K562 (cell line): ENCODE measurements at regions not wholly inside any gene's neighbourhood (a gene's known extent, or its start where the extent isn't known, plus 50 kb on each side); places are given as distances from the start of the nearest gene placed in this dataset.

Experiments
- ATAC-seq: fragments of 200-7000 bp; cut with Tn5 transposase; 3 replicates; pipeline ENCODE4 v1.9.1; 2020; ENCODE audit warnings: moderate library complexity
- BruUV-seq: library from RNA; stranded (reverse); fragments of 400-500 nt; replicated peaks from 2 replicates; lab custom pipeline; 2021; lab: Mats Ljungman, UMichigan
- CTCF ChIA-PET: fragments of 300-600 bp; formaldehyde crosslinking; extraction: SDS; loops from one replicate; lab custom pipeline; 2021; ENCODE audit warnings: low intra/inter-chr PET ratio; lab: Yijun Ruan, JAX
- POLR2A ChIA-PET: fragments of 300-600, 350-650 bp; sonication (Branson Sonifier 250); formaldehyde crosslinking; extraction: SDS; loops from one replicate; lab custom pipeline; 2021; ENCODE audit warnings: antibody characterized with exemption, inconsistent platforms; lab: Yijun Ruan, JAX
- DNase-seq, 4 experiments: peaks; one replicate each; pipeline versions ENCODE4 v3.0.0 to v3.0.0-alpha.2; 2011 to 2018; ENCODE audit warnings: low spot score in 3 of 4, mixed read lengths in 3 of 4; ENCODE audit errors: extremely low read depth in 1 of 4
- FAIRE-seq: peaks from 2 replicates; lab custom pipeline; 2011; peaks lifted over from hg19 to GRCh38; lab: Jason Lieb, UNC
- H2AFZ ChIP-seq: 2 replicates; pipeline ENCODE4 v1.6.0; 2011; ENCODE audit warnings: low read depth, low read length, control low read depth, inconsistent platforms
- H3K27ac ChIP-seq: fragments of 200-600 bp; 3 replicates; pipeline ENCODE4 v1.8.0; 2011; ENCODE audit warnings: low read depth, mild to moderate bottlenecking, control low read depth, inconsistent platforms, low read length, moderate library complexity, mixed read lengths; ENCODE audit errors: extremely low read depth
- H3K27me3 ChIP-seq, 2 experiments: fragments of 300-600 bp in 1 of 2; 2 replicates in 1 of 2; 3 replicates in 1 of 2; pipeline versions ENCODE4 v1.6.0 to v1.8.0; 2011; ENCODE audit warnings: inconsistent platforms in 2 of 2, low read length in 2 of 2, mild to moderate bottlenecking in 1 of 2, mixed read lengths in 1 of 2, moderate library complexity in 1 of 2; ENCODE audit not compliant: control insufficient read depth in 2 of 2, insufficient read depth in 2 of 2
- H3K36me3 ChIP-seq: fragments of 300-600 bp; 3 replicates; pipeline ENCODE4 v1.8.0; 2011; ENCODE audit warnings: mild to moderate bottlenecking, low read length, inconsistent platforms; ENCODE audit not compliant: control insufficient read depth, insufficient read depth
- H3K4me1 ChIP-seq, 2 experiments: fragments of 200-600 bp in 1 of 2; replicated peaks in 1 of 2; 2 replicates in 1 of 2; 3 replicates in 1 of 2; pipeline versions ENCODE4 v1.5.1 to v1.8.0; 2011; ENCODE audit warnings: inconsistent platforms in 2 of 2, low read length in 2 of 2, mild to moderate bottlenecking in 1 of 2, mixed read lengths in 1 of 2, moderate library complexity in 1 of 2; ENCODE audit not compliant: control insufficient read depth in 2 of 2, insufficient read depth in 2 of 2
- H3K4me2 ChIP-seq: 2 replicates; pipeline ENCODE4 v1.6.1; 2011; ENCODE audit warnings: low read length, control low read depth, inconsistent platforms, mixed read lengths; ENCODE audit not compliant: insufficient read depth
- H3K4me3 ChIP-seq: fragments of 200-600 bp; sonication (generic), shearing (Covaris generic); 2 replicates; pipeline ENCODE4 v1.5.1; 2016; ENCODE audit warnings: control low read depth, inconsistent platforms
- H3K79me2 ChIP-seq: fragments of 200-600 bp; 3 replicates; pipeline ENCODE4 v1.8.0; 2011; ENCODE audit warnings: low read length, inconsistent platforms; ENCODE audit not compliant: control insufficient read depth, insufficient read depth
- H3K9ac ChIP-seq, 2 experiments: 2 replicates each; pipeline versions ENCODE4 v1.6.0 to v1.6.1; 2011; ENCODE audit warnings: low read depth in 2 of 2, low read length in 2 of 2, control low read depth in 1 of 2, inconsistent platforms in 1 of 2, mild to moderate bottlenecking in 1 of 2, mixed read lengths in 1 of 2; ENCODE audit not compliant: insufficient read depth in 1 of 2
- H3K9me1 ChIP-seq: one replicate; pipeline ENCODE4 v1.6.0; 2011; ENCODE audit warnings: inconsistent platforms, mild to moderate bottlenecking, low read length, moderate library complexity; ENCODE audit not compliant: control insufficient read depth, insufficient read depth
- H3K9me3 ChIP-seq: replicated peaks from 2 replicates; pipeline ENCODE4 v1.5.1; 2011; ENCODE audit warnings: low read depth, low read length, inconsistent platforms; ENCODE audit not compliant: control insufficient read depth, insufficient read depth
- H4K20me1 ChIP-seq: replicated peaks from 2 replicates; pipeline ENCODE4 v1.6.1; 2011; ENCODE audit warnings: low read length, inconsistent platforms, mixed read lengths; ENCODE audit not compliant: control insufficient read depth, insufficient read depth
- ATF1 ChIP-seq, 2 experiments: fragments of 450-650 bp in 1 of 2; IDR thresholded peaks; 2 replicates each; pipeline ENCODE4 v1.6.1; 2016; ENCODE audit warnings: missing compliant biosample characterization in 1 of 2, missing genetic modification characterization in 1 of 2
- BRD9 ChIP-seq: fragments of 450-650 bp; IDR thresholded peaks from 2 replicates; pipeline ENCODE4 v1.6.1; 2018; ENCODE audit warnings: low read depth; ENCODE audit not compliant: partially characterized antibody
- CEBPG ChIP-seq, 3 experiments: fragments of 200-800 bp in 1 of 3; sonication (Bioruptor generic) in 1 of 3; sonication (generic) in 1 of 3; formaldehyde crosslinking in 1 of 3; IDR thresholded peaks in 2 of 3; conservative IDR thresholded peaks in 1 of 3; 2 replicates each; pipeline versions ENCODE4 v1.6.1 to v1.8.0; 2016 to 2022; ENCODE audit warnings: missing compliant biosample characterization in 2 of 3, missing genetic modification characterization in 2 of 3, mild to moderate bottlenecking in 1 of 3, missing genetic modification reagents in 1 of 3
- HDAC2 ChIP-seq: fragments of 450-650 bp; IDR thresholded peaks from 2 replicates; pipeline ENCODE4 v1.6.1; 2016; ENCODE audit warnings: mild to moderate bottlenecking
- MITF ChIP-seq: IDR thresholded peaks from 2 replicates; pipeline ENCODE4 v1.6.1; 2014; ENCODE audit warnings: antibody characterized with exemption
- MYNN ChIP-seq, 2 experiments: sonication (generic); formaldehyde crosslinking in 1 of 2; IDR thresholded peaks; 2 replicates each; pipeline versions ENCODE4 v1.5.0 to v1.6.1; 2016 to 2020; ENCODE audit warnings: antibody characterized with exemption in 1 of 2, missing genetic modification reagents in 1 of 2
- POLR2AphosphoS2 ChIP-seq: IDR thresholded peaks from 2 replicates; pipeline ENCODE4 v1.6.1; 2012; ENCODE audit warnings: low read length, improper control_type of control experiment
- ZNF174 ChIP-seq: fragments of 250-450 bp; sonication (Bioruptor Pico); IDR thresholded peaks from 2 replicates; pipeline ENCODE4 v1.4.0; 2020; ENCODE audit warnings: mild to moderate bottlenecking
- ZNF282 ChIP-seq: sonication (generic); formaldehyde crosslinking; IDR thresholded peaks from 2 replicates; pipeline ENCODE4 v1.8.1; 2023; ENCODE audit warnings: missing genetic modification reagents
- WGBS: fragments of 100-300 bp; shearing (Covaris generic); methylation state at CpG from one replicate; pipeline ENCODE4 v1.1.6; 2016; ENCODE audit warnings: low coverage, mixed read lengths; ENCODE audit not compliant: insufficient coverage; ENCODE audit errors: missing lambda C conversion rate; 5-methylcytosine and 5-hydroxymethylcytosine counted together
- in situ Hi-C: fragments of 300-500 bp; cut with MboI; formaldehyde crosslinking; loops from 4 replicates; pipeline ENCODE4 v1.15.0; 2018; ENCODE audit warnings: inconsistent platforms, mixed read lengths
- intact Hi-C: fragments of 100-400 bp; cut with micrococcal nuclease; formaldehyde crosslinking; loops from 2 replicates; pipeline ENCODE4 v1.14.2; 2022
- TF ChIP-seq, protein P1 (sequence below): sonication (generic); formaldehyde crosslinking; IDR thresholded peaks from 2 replicates; pipeline ENCODE4 v1.8.1; 2023; ENCODE audit warnings: mild to moderate bottlenecking, missing genetic modification reagents

- no peak overlapping the region for H2AFZ ChIP-seq
- DNase-seq (no peak), FAIRE-seq (no peak), ATAC-seq (no peak)
- no peak overlapping the region for H3K9ac ChIP-seq
- TF ChIP-seq CEBPG (CRISPR knock-in tag; IDR thresholded peaks at IDR 0.05) = no peak
- 0 out of 4 replicates have a peak, but pooled peaks of 1 of the 2 experiments have one; percentile 22 for TF ChIP-seq CEBPG (tag; conservative IDR thresholded peaks at IDR 0.05 in 1 of 2, IDR thresholded peaks at IDR 0.05 in 1 of 2)
- TF ChIP-seq MITF = no peak
- no peak for TF ChIP-seq POLR2AphosphoS2
- no peaks in the 10 kb centered on the region for H3K9me1 ChIP-seq
- H3K9me3 ChIP-seq = no peaks in the 10 kb centered on the region
- H3K4me2 ChIP-seq = no peak overlapping the region
- intact Hi-C loops = no loop called here
- H4K20me1 ChIP-seq = no peaks in the 10 kb centered on the region
- no peaks in the 10 kb centered on the region for H3K4me1 ChIP-seq
- BruUV-seq = no TSS peak
- no peak overlapping the region for H3K27ac ChIP-seq
- H3K27me3 ChIP-seq = 0 out of 5 replicates have a peak, but pooled peaks cover 0 to 6% of the 10 kb centered on the region in 2 experiments
- 2% methylated on average over 4 of the region's 4 CpGs for WGBS
- ChIA-PET CTCF (no interaction called here), POLR2A (interaction anchor here (1.5 kb wide), 1 partner anchor 14 kb away, joined by 6 read pairs; no protein-coding TSS in a partner anchor)
- in situ Hi-C loops = no loop called here
- no peaks in the 10 kb centered on the region for H3K36me3 ChIP-seq
- no peak overlapping the region for H3K4me3 ChIP-seq
- no peaks in the 10 kb centered on the region for H3K79me2 ChIP-seq
Observed at GRCh38 chr9:108297073-108297472, 558.7 kb downstream of the ACTL7B start.

GRCh38 chr9:108296056-108296455 is 559.7 kb downstream of the ACTL7B start:
- Histone ChIP-seq H4K20me1 (no peaks in the 10 kb centered on the region), H3K27ac (no peak overlapping the region), H3K4me1 (no peaks in the 10 kb centered on the region), H3K79me2 (no peaks in the 10 kb centered on the region), H3K36me3 (no peaks in the 10 kb centered on the region), H3K4me2 (no peak overlapping the region), H3K9me3 (no peaks in the 10 kb centered on the region), H3K27me3 (0 out of 5 replicates have a peak, but pooled peaks cover 0 to 6% of the 10 kb centered on the region in 2 experiments), H3K9ac (no peak overlapping the region), H3K4me3 (no peak overlapping the region), H3K9me1 (no peaks in the 10 kb centered on the region), H2AFZ (no peak overlapping the region)
- intact Hi-C loops (no loop called here), in situ Hi-C loops (no loop called here)
- TF ChIP-seq BRD9 (no peak), ATF1 (CRISPR knock-in tag; IDR thresholded peaks at IDR 0.05) (no peak), ATF1 (tag; IDR thresholded peaks at IDR 0.05) (no peak), MYNN (IDR thresholded peaks at IDR 0.05) (no peak), MYNN (CRISPR knock-in tag; IDR thresholded peaks at IDR 0.05) (no peak), ZNF282 (CRISPR knock-in tag) (no peak), HDAC2 (no peak), ZNF174 (no peak)
- TF ChIP-seq, protein P1, sequence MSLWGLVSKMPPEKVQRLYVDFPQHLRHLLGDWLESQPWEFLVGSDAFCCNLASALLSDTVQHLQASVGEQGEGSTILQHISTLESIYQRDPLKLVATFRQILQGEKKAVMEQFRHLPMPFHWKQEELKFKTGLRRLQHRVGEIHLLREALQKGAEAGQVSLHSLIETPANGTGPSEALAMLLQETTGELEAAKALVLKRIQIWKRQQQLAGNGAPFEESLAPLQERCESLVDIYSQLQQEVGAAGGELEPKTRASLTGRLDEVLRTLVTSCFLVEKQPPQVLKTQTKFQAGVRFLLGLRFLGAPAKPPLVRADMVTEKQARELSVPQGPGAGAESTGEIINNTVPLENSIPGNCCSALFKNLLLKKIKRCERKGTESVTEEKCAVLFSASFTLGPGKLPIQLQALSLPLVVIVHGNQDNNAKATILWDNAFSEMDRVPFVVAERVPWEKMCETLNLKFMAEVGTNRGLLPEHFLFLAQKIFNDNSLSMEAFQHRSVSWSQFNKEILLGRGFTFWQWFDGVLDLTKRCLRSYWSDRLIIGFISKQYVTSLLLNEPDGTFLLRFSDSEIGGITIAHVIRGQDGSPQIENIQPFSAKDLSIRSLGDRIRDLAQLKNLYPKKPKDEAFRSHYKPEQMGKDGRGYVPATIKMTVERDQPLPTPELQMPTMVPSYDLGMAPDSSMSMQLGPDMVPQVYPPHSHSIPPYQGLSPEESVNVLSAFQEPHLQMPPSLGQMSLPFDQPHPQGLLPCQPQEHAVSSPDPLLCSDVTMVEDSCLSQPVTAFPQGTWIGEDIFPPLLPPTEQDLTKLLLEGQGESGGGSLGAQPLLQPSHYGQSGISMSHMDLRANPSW (CRISPR knock-in tag) = no peak
- ChIA-PET CTCF (no interaction called here), POLR2A (interaction anchor here (1.5 kb wide), 1 partner anchor 13 kb away, joined by 6 read pairs; no protein-coding TSS in a partner anchor)
- 0% methylated on average over 1 of the region's 1 CpG for WGBS
- DNase-seq = no peak
- no TSS peak for BruUV-seq
- FAIRE-seq = no peak
- ATAC-seq = no peak
